PC-9 (cell line): ENCODE measurements at regions not wholly inside any gene's neighbourhood (a gene's known extent, or its start where the extent isn't known, plus 50 kb on each side); places are given as distances from the start of the nearest gene placed in this dataset.

ENCODE experiments used
- BruUV-seq: library from RNA; stranded (reverse); fragments of 400-500 nt; replicated peaks from 2 replicates; lab custom pipeline; 2021; lab: Mats Ljungman, UMichigan
- CTCF ChIA-PET: fragments of 300-600 bp; sonication (Branson Sonifier 250); formaldehyde crosslinking; loops from one replicate; lab custom pipeline; 2022; ENCODE audit warnings: antibody characterized with exemption; lab: Charles Lee
- POLR2A ChIA-PET: fragments of 300-600 bp; sonication (Branson Sonifier 250); formaldehyde crosslinking; loops from one replicate; lab custom pipeline; 2022; ENCODE audit warnings: antibody characterized with exemption; ENCODE audit not compliant: unreplicated experiment; lab: Charles Lee
- DNase-seq, 2 experiments: peaks; one replicate each; pipeline versions ENCODE4 v3.0.0 to v3.0.0-alpha.2; 2015 to 2022; ENCODE audit warnings: mixed read lengths in 1 of 2
- H2AFZ ChIP-seq: fragments of 200-600 bp; sonication (generic); 2 replicates; pipeline ENCODE4 v1.8.1; 2017; ENCODE audit warnings: antibody characterized with exemption
- H3F3A ChIP-seq: fragments of 200-600 bp; sonication (generic); 2 replicates; pipeline ENCODE4 v1.8.1; 2017; ENCODE audit warnings: antibody characterized with exemption, mild to moderate bottlenecking, low read depth; ENCODE audit not compliant: insufficient read depth
- H3K27ac ChIP-seq: fragments of 200-600 bp; sonication (generic); 2 replicates; pipeline ENCODE4 v1.6.1; 2016; ENCODE audit warnings: mixed run types
- H3K27me3 ChIP-seq: fragments of 200-600 bp; sonication (generic); 2 replicates; pipeline ENCODE4 v1.6.1; 2016; ENCODE audit warnings: low read depth, mixed run types; ENCODE audit not compliant: insufficient read depth
- H3K36me3 ChIP-seq: fragments of 200-600 bp; sonication (generic); 2 replicates; pipeline ENCODE4 v1.6.1; 2016; ENCODE audit warnings: low read depth, mixed run types
- H3K4me1 ChIP-seq: fragments of 200-600 bp; sonication (generic); replicated peaks from 2 replicates; pipeline ENCODE4 v1.6.1; 2016; ENCODE audit warnings: mixed run types; ENCODE audit not compliant: insufficient read depth
- H3K4me2 ChIP-seq: fragments of 200-600 bp; sonication (generic); 2 replicates; pipeline ENCODE4 v1.6.1; 2017; ENCODE audit warnings: mixed run types
- H3K4me3 ChIP-seq: fragments of 200-600 bp; sonication (generic); 2 replicates; pipeline ENCODE4 v1.6.1; 2016; ENCODE audit warnings: mixed run types
- H3K79me2 ChIP-seq: fragments of 200-600 bp; sonication (generic); 2 replicates; pipeline ENCODE4 v1.6.1; 2017; ENCODE audit warnings: low read depth, mixed run types
- H3K9me2 ChIP-seq: fragments of 200-600 bp; sonication (generic); 2 replicates; pipeline ENCODE4 v1.8.1; 2017; ENCODE audit warnings: mild to moderate bottlenecking; ENCODE audit not compliant: insufficient read depth
- H3K9me3 ChIP-seq: fragments of 200-600 bp; sonication (generic); 2 replicates; pipeline ENCODE4 v1.8.1; 2016; ENCODE audit warnings: low read depth; ENCODE audit not compliant: insufficient read depth
- H4K20me1 ChIP-seq: fragments of 200-600 bp; sonication (generic); 2 replicates; pipeline ENCODE4 v1.8.1; 2017; ENCODE audit not compliant: insufficient read depth
- CTCF ChIP-seq: fragments of 200-600 bp; sonication (generic); conservative IDR thresholded peaks from 2 replicates; pipeline ENCODE4 v1.6.1; 2017; ENCODE audit warnings: mixed run types, antibody characterized with exemption, mild to moderate bottlenecking, moderate library complexity
- EZH2 ChIP-seq: fragments of 200-600 bp; sonication (generic); IDR thresholded peaks from 2 replicates; pipeline ENCODE4 v1.8.0; 2017; ENCODE audit warnings: antibody characterized with exemption, low read depth
- intact Hi-C: fragments of 100-400 bp; cut with micrococcal nuclease; formaldehyde crosslinking; loops from one replicate; pipeline ENCODE4 v1.10.0; 2022; ENCODE audit not compliant: unreplicated experiment

GRCh38 chr18:41499345-41499744 lies 455.7 kb upstream of the PIK3C3 start:
- Histone ChIP-seq H3K4me3 (no peak overlapping the region), H3K36me3 (no peaks in the 10 kb centered on the region), H2AFZ (no peak overlapping the region), H3K4me2 (no peak overlapping the region), H3F3A (no peaks in the 10 kb centered on the region), H3K27ac (no peak overlapping the region), H4K20me1 (no peaks in the 10 kb centered on the region), H3K27me3 (no peaks in the 10 kb centered on the region), H3K9me2 (no peaks in the 10 kb centered on the region), H3K79me2 (no peaks in the 10 kb centered on the region), H3K9me3 (no peaks in the 10 kb centered on the region), H3K4me1 (no peaks in the 10 kb centered on the region)
- BruUV-seq: no TSS peak
- TF ChIP-seq CTCF (no peak), EZH2 (no peak)
- ChIA-PET CTCF (no interaction called here), POLR2A (no interaction called here)
- intact Hi-C loops: no loop called here
- no peak for DNase-seq

GRCh38 chr18:41490861-41491260 lies 464.2 kb upstream of the PIK3C3 start:
- Histone ChIP-seq H3K4me3 (no peak overlapping the region), H3K4me1 (no peaks in the 10 kb centered on the region), H3K36me3 (no peaks in the 10 kb centered on the region), H2AFZ (no peak overlapping the region), H3K4me2 (no peak overlapping the region), H3K9me2 (no peaks in the 10 kb centered on the region), H3K27me3 (no peaks in the 10 kb centered on the region), H3K79me2 (no peaks in the 10 kb centered on the region), H4K20me1 (no peaks in the 10 kb centered on the region), H3F3A (no peaks in the 10 kb centered on the region), H3K9me3 (no peaks in the 10 kb centered on the region), H3K27ac (no peak overlapping the region)
- TF ChIP-seq EZH2: no peak
- no peak for TF ChIP-seq CTCF
- BruUV-seq: no TSS peak
- no peak for DNase-seq
- intact Hi-C loops: no loop called here
- POLR2A ChIA-PET: no interaction called here
- CTCF ChIA-PET: no interaction called here

- TF ChIP-seq CTCF: no peak
- TF ChIP-seq EZH2: no peak
- Histone ChIP-seq H3K9me3 (no peaks in the 10 kb centered on the region), H3K4me1 (no peaks in the 10 kb centered on the region), H3K36me3 (no peaks in the 10 kb centered on the region), H3K4me3 (no peak overlapping the region), H3K79me2 (no peaks in the 10 kb centered on the region), H3K4me2 (no peak overlapping the region), H2AFZ (no peak overlapping the region), H3K9me2 (no peaks in the 10 kb centered on the region), H3F3A (no peaks in the 10 kb centered on the region), H4K20me1 (no peaks in the 10 kb centered on the region), H3K27ac (no peak overlapping the region), H3K27me3 (no peaks in the 10 kb centered on the region)
- no TSS peak for BruUV-seq
- DNase-seq: no peak
- CTCF ChIA-PET: no interaction called here
- POLR2A ChIA-PET: no interaction called here
- intact Hi-C loops: no loop called here
Observed at GRCh38 chr18:41486575-41486974, 468.5 kb upstream of the PIK3C3 start.
